HepG2 (cell line): ENCODE measurements at regions not wholly inside any gene's neighbourhood (a gene's known extent, or its start where the extent isn't known, plus 50 kb on each side); places are given as distances from the start of the nearest gene placed in this dataset.
A peak's percentile ranks its signal among the peaks of the same experiment; 100 is the strongest.

Experiments used
- ATAC-seq: fragments of 200-7000 bp; cut with Tn5 transposase; 3 replicates; pipeline ENCODE4 v1.9.1; 2020; ENCODE audit warnings: mild to moderate bottlenecking, moderate library complexity
- BruUV-seq: library from RNA; stranded (reverse); fragments of 400-500 nt; replicated peaks from 2 replicates; lab custom pipeline; 2021; lab: Mats Ljungman, UMichigan
- CTCF ChIA-PET: fragments of 300-600 bp; formaldehyde crosslinking; extraction: SDS; loops from one replicate; lab custom pipeline; 2021; ENCODE audit warnings: low total read pairs, inconsistent platforms, low intra/inter-chr PET ratio; lab: Yijun Ruan, JAX
- POLR2A ChIA-PET: fragments of 350-600 bp; sonication (Branson Sonifier 250); formaldehyde crosslinking; loops from one replicate; lab custom pipeline; 2020; ENCODE audit warnings: antibody characterized with exemption, inconsistent platforms; lab: Yijun Ruan, JAX
- DNase-seq: peaks from one replicate; pipeline ENCODE4 v3.0.0-alpha.2; 2015; ENCODE audit warnings: low spot score
- FAIRE-seq: peaks from 3 replicates; lab custom pipeline; 2011; peaks lifted over from hg19 to GRCh38; lab: Jason Lieb, UNC
- H2AFZ ChIP-seq: one replicate; pipeline ENCODE4 v1.6.1; 2011; ENCODE audit warnings: low read length, inconsistent platforms
- H3K27ac ChIP-seq: fragments of 300-600 bp; 3 replicates; pipeline ENCODE4 v1.8.0; 2011; ENCODE audit warnings: mixed run types, mild to moderate bottlenecking, mixed read lengths, low read length, inconsistent platforms; ENCODE audit not compliant: insufficient read depth; ENCODE audit errors: extremely low read length
- H3K27me3 ChIP-seq, 2 experiments: fragments of 200-600 bp in 1 of 2; 2 replicates in 1 of 2; 3 replicates in 1 of 2; pipeline versions ENCODE4 v1.6.0 to v1.8.0; 2011; ENCODE audit warnings: low read length in 2 of 2, mild to moderate bottlenecking in 2 of 2, moderate library complexity in 2 of 2, inconsistent platforms in 1 of 2; ENCODE audit not compliant: insufficient read depth in 2 of 2, control insufficient read depth in 1 of 2
- H3K36me3 ChIP-seq, 2 experiments: fragments of 200-600 bp in 1 of 2; replicated peaks in 1 of 2; 2 replicates in 1 of 2; 3 replicates in 1 of 2; pipeline versions ENCODE4 v1.5.1 to v1.8.0; 2011; ENCODE audit warnings: low read length in 2 of 2, inconsistent platforms in 1 of 2; ENCODE audit not compliant: insufficient read depth in 2 of 2, control insufficient read depth in 1 of 2
- H3K4me1 ChIP-seq: 2 replicates; pipeline ENCODE4 v1.5.1; 2012; ENCODE audit warnings: low read length, inconsistent platforms; ENCODE audit not compliant: insufficient read depth
- H3K4me2 ChIP-seq: 2 replicates; pipeline ENCODE4 v1.6.0; 2011; ENCODE audit warnings: low read depth, low read length, inconsistent platforms
- H3K4me3 ChIP-seq, 3 experiments: fragments of 200-600 bp in 1 of 3; sonication (generic), shearing (Covaris generic) in 1 of 3; replicated peaks in 1 of 3; 2 replicates each; pipeline ENCODE4 v1.5.1; 2011 to 2016; ENCODE audit warnings: low read length in 3 of 3, inconsistent platforms in 2 of 3, low read depth in 2 of 3, mild to moderate bottlenecking in 2 of 3, control low read depth in 1 of 3, mixed read lengths in 1 of 3; ENCODE audit not compliant: insufficient read depth in 1 of 3
- H3K79me2 ChIP-seq: one replicate; pipeline ENCODE4 v1.6.1; 2011; ENCODE audit warnings: low read length, inconsistent platforms; ENCODE audit not compliant: insufficient read depth
- H3K9ac ChIP-seq: 2 replicates; pipeline ENCODE4 v1.6.0; 2011; ENCODE audit warnings: mild to moderate bottlenecking, low read depth, low read length, inconsistent platforms; ENCODE audit not compliant: insufficient read depth
- H3K9me3 ChIP-seq: 2 replicates; pipeline ENCODE4 v1.5.1; 2012; ENCODE audit warnings: mild to moderate bottlenecking, low read length
- H4K20me1 ChIP-seq: 2 replicates; pipeline ENCODE4 v1.6.0; 2011; ENCODE audit warnings: inconsistent platforms, mild to moderate bottlenecking, low read length, moderate library complexity; ENCODE audit not compliant: insufficient read depth
- CENPT ChIP-seq: sonication (generic); formaldehyde crosslinking; IDR thresholded peaks from 2 replicates; pipeline ENCODE4 v1.8.0; 2022; ENCODE audit warnings: low read depth, mild to moderate bottlenecking, moderate library complexity, missing genetic modification reagents
- CSRNP1 ChIP-seq: sonication (generic); formaldehyde crosslinking; IDR thresholded peaks from 2 replicates; pipeline ENCODE4 v1.8.1; 2023; ENCODE audit warnings: mild to moderate bottlenecking, missing genetic modification reagents
- FOXC1 ChIP-seq: sonication (generic); formaldehyde crosslinking; IDR thresholded peaks from 2 replicates; pipeline ENCODE4 v1.8.0; 2022; ENCODE audit warnings: mild to moderate bottlenecking, missing genetic modification reagents, borderline replicate concordance
- FOXM1 ChIP-seq: sonication (generic); formaldehyde crosslinking; IDR thresholded peaks from 2 replicates; pipeline ENCODE4 v1.5.0; 2020; ENCODE audit warnings: missing genetic modification reagents
- MAFF ChIP-seq: IDR thresholded peaks from 2 replicates; pipeline ENCODE4 v1.6.1; 2011; ENCODE audit warnings: low read depth, low read length, improper control_type of control experiment
- MAFK ChIP-seq, 2 experiments: IDR thresholded peaks in 1 of 2; conservative IDR thresholded peaks in 1 of 2; 2 replicates each; pipeline ENCODE4 v1.6.1; 2011; ENCODE audit warnings: improper control_type of control experiment in 2 of 2, low read length in 2 of 2
- NFE2L2 ChIP-seq: fragments of 150-350 bp; IDR thresholded peaks from 2 replicates; pipeline ENCODE4 v1.6.1; 2014; ENCODE audit warnings: low read length
- PRDM4 ChIP-seq: sonication (generic); formaldehyde crosslinking; IDR thresholded peaks from 2 replicates; pipeline ENCODE4 v1.9.0; 2021; ENCODE audit warnings: missing genetic modification reagents, borderline replicate concordance
- TCF7L2 ChIP-seq: IDR thresholded peaks from 2 replicates; pipeline ENCODE4 v1.6.1; 2011; ENCODE audit warnings: mild to moderate bottlenecking, low read depth, low read length, moderate library complexity
- ZNF232 ChIP-seq: sonication (generic); formaldehyde crosslinking; IDR thresholded peaks from 2 replicates; pipeline ENCODE4 v1.4.0; 2020; ENCODE audit warnings: missing genetic modification reagents, borderline replicate concordance
- ZNF513 ChIP-seq: sonication (generic); formaldehyde crosslinking; conservative IDR thresholded peaks from 2 replicates; pipeline ENCODE4 v1.5.0; 2020; ENCODE audit warnings: missing genetic modification reagents
- ZNF558 ChIP-seq: sonication (generic); formaldehyde crosslinking; IDR thresholded peaks from 2 replicates; pipeline ENCODE4 v1.9.0; 2022; ENCODE audit warnings: mild to moderate bottlenecking, missing genetic modification reagents, borderline replicate concordance
- WGBS: methylation state at CpG from one replicate; pipeline ENCODE4 v1.1.6; 2017; ENCODE audit warnings: low lambda C conversion rate; 5-methylcytosine and 5-hydroxymethylcytosine counted together
- in situ Hi-C: cut with HindIII; loops from 2 replicates; pipeline ENCODE4 v1.10.0; 2017; ENCODE audit warnings: low pct_unique_long_range_greater_than_20kb; ENCODE audit not compliant: extremely low pct_ligation_motif_present
- intact Hi-C: fragments of 100-400 bp; cut with micrococcal nuclease; formaldehyde crosslinking; loops from one replicate; pipeline ENCODE4 v1.10.0; 2022; ENCODE audit not compliant: unreplicated experiment

- in situ Hi-C loops = no loop called here
- no peaks in the 10 kb centered on the region for H3K9me3 ChIP-seq
- ChIA-PET CTCF (no interaction called here), POLR2A (no interaction called here)
- no peak overlapping the region for H3K27ac ChIP-seq
- H3K36me3 ChIP-seq = no peaks in the 10 kb centered on the region
- H3K27me3 ChIP-seq = no peaks in the 10 kb centered on the region
- H4K20me1 ChIP-seq = no peaks in the 10 kb centered on the region
- ATAC-seq (no peak), FAIRE-seq (no peak), DNase-seq (no peak)
- H3K4me2 ChIP-seq = no peak overlapping the region
- no peaks in the 10 kb centered on the region for H3K79me2 ChIP-seq
- no peak overlapping the region for H2AFZ ChIP-seq
- 0% methylated on average over 4 of the region's 4 CpGs for WGBS
- TF ChIP-seq ZNF558 (CRISPR knock-in tag) (no peak), ZNF232 (CRISPR knock-in tag) (no peak), NFE2L2 (0 out of 2 replicates have a peak, but pooled peaks have one; percentile 12), MAFF (peak; percentile 60), TCF7L2 (no peak), PRDM4 (no peak), ZNF513 (no peak), FOXC1 (no peak), CENPT (no peak), FOXM1 (CRISPR knock-in tag) (no peak), CSRNP1 (CRISPR knock-in tag) (no peak), MAFK (conservative IDR thresholded peaks at IDR 0.05 in 1 of 2, IDR thresholded peaks at IDR 0.05 in 1 of 2; ENCODE audit: low read length in 2 of 2) (peak; percentile 69 to 72)
- no peak overlapping the region for H3K4me3 ChIP-seq
- no TSS peak for BruUV-seq
- H3K9ac ChIP-seq = no peak overlapping the region
- H3K4me1 ChIP-seq = no peaks in the 10 kb centered on the region
- intact Hi-C loops = no loop called here
Observed at GRCh38 chr11:128193615-128194014, 393.7 kb downstream of the ETS1 start.
